Neural progenitor cell (in vitro differentiated cells): ENCODE measurements at regions not wholly inside any gene's neighbourhood (a gene's known extent, or its start where the extent isn't known, plus 50 kb on each side); places are given as distances from the start of the nearest gene placed in this dataset.

Experiments used
- DNase-seq: peaks from one replicate; pipeline ENCODE4 v3.0.0-alpha.2; 2016; ENCODE audit warnings: low spot score
- H2AFZ ChIP-seq: fragments of 200-600 bp; sonication (generic); replicated peaks from 2 replicates; pipeline ENCODE4 v1.6.1; 2016; ENCODE audit warnings: antibody characterized with exemption
- H3F3A ChIP-seq: fragments of 200-600 bp; sonication (generic); 2 replicates; pipeline ENCODE4 v1.6.1; 2016; ENCODE audit warnings: antibody characterized with exemption, low read depth
- H3K27ac ChIP-seq: fragments of 200-600 bp; sonication (generic); 2 replicates; pipeline ENCODE4 v1.5.1; 2016; ENCODE audit warnings: mild to moderate bottlenecking
- H3K27me3 ChIP-seq: fragments of 200-600 bp; sonication (generic); 2 replicates; pipeline ENCODE4 v1.6.1; 2016; ENCODE audit warnings: mild to moderate bottlenecking, moderate library complexity
- H3K36me3 ChIP-seq: fragments of 200-600 bp; sonication (generic); 2 replicates; pipeline ENCODE4 v1.5.1; 2016
- H3K4me1 ChIP-seq: fragments of 200-600 bp; sonication (generic); 2 replicates; pipeline ENCODE4 v1.6.1; 2016; ENCODE audit warnings: mixed run types
- H3K4me2 ChIP-seq: fragments of 200-600 bp; sonication (generic); 2 replicates; pipeline ENCODE4 v1.6.1; 2016
- H3K4me3 ChIP-seq: fragments of 200-600 bp; sonication (generic); 2 replicates; pipeline ENCODE4 v1.5.1; 2016
- H3K79me2 ChIP-seq: fragments of 200-600 bp; sonication (generic); 2 replicates; pipeline ENCODE4 v1.6.1; 2016; ENCODE audit warnings: low read depth
- H3K9ac ChIP-seq: fragments of 200-600 bp; sonication (generic); 2 replicates; pipeline ENCODE4 v1.6.1; 2016
- H3K9me3 ChIP-seq: fragments of 200-600 bp; sonication (generic); 2 replicates; pipeline ENCODE4 v1.5.1; 2016; ENCODE audit warnings: low read depth
- H4K20me1 ChIP-seq: fragments of 200-600 bp; sonication (generic); 2 replicates; pipeline ENCODE4 v1.6.1; 2016; ENCODE audit warnings: low read depth
- H3K27ac Mint-ChIP-seq: 3 replicates; pipeline ENCODE4 v1.8.0; 2021; ENCODE audit warnings: mixed read lengths
- H3K27me3 Mint-ChIP-seq: 2 replicates; pipeline ENCODE4 v1.8.0; 2022; ENCODE audit warnings: low read depth, mild to moderate bottlenecking, inconsistent platforms, moderate library complexity, mixed read lengths; ENCODE audit not compliant: insufficient read depth
- H3K36me3 Mint-ChIP-seq: 3 replicates; pipeline ENCODE4 v1.8.0; 2021; ENCODE audit warnings: mixed read lengths
- H3K4me1 Mint-ChIP-seq: 3 replicates; pipeline ENCODE4 v1.8.0; 2021; ENCODE audit warnings: mixed read lengths
- H3K4me3 Mint-ChIP-seq: 3 replicates; pipeline ENCODE4 v1.8.0; 2021; ENCODE audit warnings: mild to moderate bottlenecking, moderate library complexity, mixed read lengths
- H3K9me3 Mint-ChIP-seq: 3 replicates; pipeline ENCODE4 v1.8.0; 2020; ENCODE audit warnings: mixed read lengths
- CTCF ChIP-seq: fragments of 200-600 bp; sonication (generic); IDR thresholded peaks from 2 replicates; pipeline ENCODE4 v1.5.1; 2017; ENCODE audit warnings: antibody characterized with exemption, mild to moderate bottlenecking
- EZH2 ChIP-seq: fragments of 200-600 bp; sonication (generic); IDR thresholded peaks from 2 replicates; pipeline ENCODE4 v1.6.1; 2017; ENCODE audit warnings: antibody characterized with exemption, mild to moderate bottlenecking, moderate library complexity
- EZH2phosphoT487 ChIP-seq: fragments of 200-600 bp; sonication (generic); IDR thresholded peaks from 2 replicates; pipeline ENCODE4 v1.6.1; 2017; ENCODE audit warnings: antibody characterized with exemption

- H3K36me3 Mint-ChIP-seq = no peaks in the 10 kb centered on the region
- H3K4me2 ChIP-seq = no peak overlapping the region
Measured at GRCh38 chr18:73983496-73983895, 164.1 kb downstream of the FBXO15 start.

GRCh38 chr18:73981796-73982195 lies 165.8 kb downstream of the FBXO15 start:
- H3K4me3 Mint-ChIP-seq = no peak overlapping the region

More at GRCh38 chr18:73983496-73983895, 164.1 kb downstream of the FBXO15 start:
- H3K79me2 ChIP-seq = no peaks in the 10 kb centered on the region
- no peak overlapping the region for H3K4me3 Mint-ChIP-seq
- TF ChIP-seq EZH2 (no peak), EZH2phosphoT487 (no peak), CTCF (no peak)
- no peaks in the 10 kb centered on the region for H4K20me1 ChIP-seq
- no peak for DNase-seq
- H3K4me1 ChIP-seq = no peaks in the 10 kb centered on the region
- no peaks in the 10 kb centered on the region for H3K9me3 ChIP-seq
- H3K27me3 Mint-ChIP-seq = peaks cover 5% of the 10 kb centered on the region
- no peak overlapping the region for H2AFZ ChIP-seq
- H3K9me3 Mint-ChIP-seq = peaks cover 4% of the 10 kb centered on the region
- H3K4me3 ChIP-seq = no peak overlapping the region
- no peaks in the 10 kb centered on the region for H3K4me1 Mint-ChIP-seq
- no peak overlapping the region for H3K27ac Mint-ChIP-seq
- H3K36me3 ChIP-seq = no peaks in the 10 kb centered on the region
- H3K27me3 ChIP-seq = no peaks in the 10 kb centered on the region
- H3K9ac ChIP-seq = no peak overlapping the region
- no peaks in the 10 kb centered on the region for H3F3A ChIP-seq
- H3K27ac ChIP-seq = no peak overlapping the region

GRCh38 chr18:73980289-73980979 lies 167.2 kb downstream of the FBXO15 start:
- H3K9me3 Mint-ChIP-seq = no peaks in the 10 kb centered on the region
- no peaks in the 10 kb centered on the region for H3K36me3 Mint-ChIP-seq
- Histone ChIP-seq H3K79me2 (no peaks in the 10 kb centered on the region), H4K20me1 (no peaks in the 10 kb centered on the region), H3F3A (no peaks in the 10 kb centered on the region), H3K4me2 (no peak overlapping the region), H3K4me1 (no peaks in the 10 kb centered on the region), H3K9me3 (no peaks in the 10 kb centered on the region), H3K27me3 (no peaks in the 10 kb centered on the region), H3K9ac (no peak overlapping the region), H3K36me3 (no peaks in the 10 kb centered on the region), H3K27ac (no peak overlapping the region), H2AFZ (peak overlapping the region; percentile 67), H3K4me3 (no peak overlapping the region)
- no peak overlapping the region for H3K27ac Mint-ChIP-seq
- peak; percentile 48 for DNase-seq
- no peak overlapping the region for H3K4me3 Mint-ChIP-seq
- H3K4me1 Mint-ChIP-seq = no peaks in the 10 kb centered on the region
- peak; percentile 73 for TF ChIP-seq CTCF
- TF ChIP-seq EZH2 = no peak
- no peak for TF ChIP-seq EZH2phosphoT487
- H3K27me3 Mint-ChIP-seq = peaks cover 5% of the 10 kb centered on the region

More at GRCh38 chr18:73981796-73982195, 165.8 kb downstream of the FBXO15 start:
- no peaks in the 10 kb centered on the region for H3K36me3 Mint-ChIP-seq
- H3K4me2 ChIP-seq = no peak overlapping the region
- H4K20me1 ChIP-seq = no peaks in the 10 kb centered on the region
- no peak overlapping the region for H3K27ac Mint-ChIP-seq
- no peaks in the 10 kb centered on the region for H3K4me1 ChIP-seq
- no peaks in the 10 kb centered on the region for H3K4me1 Mint-ChIP-seq
- H3K9me3 Mint-ChIP-seq = no peaks in the 10 kb centered on the region
- H3K9ac ChIP-seq = no peak overlapping the region
- no peaks in the 10 kb centered on the region for H3F3A ChIP-seq
- DNase-seq = no peak
- H3K9me3 ChIP-seq = no peaks in the 10 kb centered on the region
- H2AFZ ChIP-seq = no peak overlapping the region
- H3K36me3 ChIP-seq = no peaks in the 10 kb centered on the region
- no peak overlapping the region for H3K4me3 ChIP-seq
- H3K27me3 ChIP-seq = no peaks in the 10 kb centered on the region
- H3K27me3 Mint-ChIP-seq = peaks cover 5% of the 10 kb centered on the region
- H3K27ac ChIP-seq = no peak overlapping the region
- TF ChIP-seq EZH2phosphoT487 = no peak
- no peak for TF ChIP-seq CTCF
- no peaks in the 10 kb centered on the region for H3K79me2 ChIP-seq
